Hematopoietic multipotent progenitor cell treated with erythropoietin and hydrocortisone succinate and interleukin-3 and kit ligand, for 15 days (in vitro differentiated cells): ENCODE measurements at regions not wholly inside any gene's neighbourhood (a gene's known extent, or its start where the extent isn't known, plus 50 kb on each side); places are given as distances from the start of the nearest gene placed in this dataset.
"Not testable (repeated sequence)": the region's sequence is repeated elsewhere in the genome, so short reads cannot be mapped to it uniquely, and the experiment has no call there.

Experiments used
- DNase-seq: peaks from one replicate; pipeline ENCODE4 v3.0.0-alpha.2; 2015; ENCODE audit warnings: low spot score

DNA sequence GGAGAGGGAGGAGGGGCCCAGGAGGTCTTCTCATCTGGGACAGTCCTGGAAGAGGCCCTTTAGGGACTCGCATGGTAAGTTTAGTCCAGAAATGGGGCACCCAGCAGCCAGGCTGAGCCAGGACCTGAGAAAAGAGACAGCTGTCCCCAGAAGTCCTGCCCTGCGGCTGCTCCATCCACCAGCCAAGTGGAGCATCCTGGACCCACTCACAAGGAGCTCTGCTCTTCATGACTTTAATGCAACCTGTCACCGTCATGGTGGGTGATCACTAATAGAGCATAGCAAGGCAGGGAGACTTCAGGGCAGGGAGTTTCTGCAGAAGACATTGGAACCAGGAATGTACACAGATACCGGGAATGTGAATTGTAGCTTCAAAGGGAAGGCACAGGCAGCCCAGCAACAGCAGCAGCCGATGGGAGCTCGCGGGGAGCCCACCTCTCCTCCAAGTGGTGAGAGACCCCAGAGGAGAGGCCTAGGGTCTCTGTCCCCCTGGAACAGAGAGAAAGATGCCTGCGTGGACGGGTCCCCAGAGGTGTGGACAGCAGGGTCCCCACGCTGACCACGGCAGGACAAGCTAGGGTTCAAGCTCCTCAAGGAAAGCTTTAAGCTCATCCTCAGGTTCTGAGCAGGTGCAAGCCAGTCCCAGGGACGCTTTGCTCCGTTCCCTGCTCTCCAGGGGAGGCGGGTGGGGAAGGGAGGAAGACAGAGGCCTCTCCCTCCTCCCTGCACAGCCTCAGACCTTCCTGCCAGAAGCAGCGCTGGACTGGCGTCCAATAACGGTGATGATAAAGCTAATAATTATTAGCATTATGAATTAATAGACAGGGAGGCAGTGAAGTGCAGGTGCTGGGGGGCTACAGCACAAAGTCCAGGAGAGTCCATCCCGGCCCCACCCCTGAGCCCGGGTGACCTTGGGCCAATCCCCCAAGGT is 335.3 kb downstream of the ADGRD1 start:
- DNase-seq: not testable (repeated sequence)

DNA sequence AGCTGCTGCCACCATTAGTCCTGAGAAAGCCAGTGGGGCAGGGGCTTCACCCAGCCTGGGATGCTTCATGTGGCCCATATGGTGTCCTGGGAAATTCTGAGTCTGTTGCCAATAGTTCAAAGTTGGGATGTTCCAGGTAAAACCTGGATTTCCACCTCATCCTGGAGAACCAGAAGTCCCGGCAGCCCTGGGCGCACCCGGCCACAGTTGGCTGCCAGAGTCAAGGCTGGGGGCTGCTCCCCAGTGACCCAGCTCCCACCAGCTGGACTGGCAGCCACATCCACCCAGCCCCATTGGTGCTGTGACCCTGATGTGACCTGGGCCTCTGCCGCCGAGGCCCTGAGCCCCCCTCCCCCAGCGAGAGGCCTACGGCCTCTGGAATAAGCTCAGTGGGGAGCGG is 336.1 kb downstream of the ADGRD1 start:
- not testable (repeated sequence) for DNase-seq

DNA sequence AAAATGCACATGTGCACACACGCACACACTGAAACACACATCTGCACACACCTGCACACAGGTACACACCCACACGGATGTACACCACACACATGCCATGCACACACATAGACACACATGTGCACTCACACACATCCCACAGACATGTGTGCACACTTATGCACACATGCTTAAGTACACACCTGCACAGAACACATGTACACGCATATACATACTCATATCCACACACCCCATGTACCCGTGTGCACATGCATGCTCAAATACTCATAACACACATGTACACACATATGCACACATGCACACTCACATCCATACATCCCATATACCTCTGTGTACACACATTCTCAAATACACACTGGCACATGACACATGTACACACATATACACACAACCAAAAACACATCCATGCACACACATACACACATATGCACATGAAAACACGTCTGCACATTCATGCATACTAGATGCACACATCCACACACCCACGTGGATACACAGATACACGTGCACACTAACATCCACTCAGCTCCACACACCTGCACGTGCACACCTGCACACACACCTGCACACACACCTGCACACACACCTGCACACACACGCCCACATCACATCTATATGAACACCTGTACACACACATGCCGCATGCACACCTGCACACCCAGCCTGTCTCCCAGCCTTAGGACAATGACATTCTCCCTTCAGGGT is 336.7 kb downstream of the ADGRD1 start:
- DNase-seq: no peak

DNA sequence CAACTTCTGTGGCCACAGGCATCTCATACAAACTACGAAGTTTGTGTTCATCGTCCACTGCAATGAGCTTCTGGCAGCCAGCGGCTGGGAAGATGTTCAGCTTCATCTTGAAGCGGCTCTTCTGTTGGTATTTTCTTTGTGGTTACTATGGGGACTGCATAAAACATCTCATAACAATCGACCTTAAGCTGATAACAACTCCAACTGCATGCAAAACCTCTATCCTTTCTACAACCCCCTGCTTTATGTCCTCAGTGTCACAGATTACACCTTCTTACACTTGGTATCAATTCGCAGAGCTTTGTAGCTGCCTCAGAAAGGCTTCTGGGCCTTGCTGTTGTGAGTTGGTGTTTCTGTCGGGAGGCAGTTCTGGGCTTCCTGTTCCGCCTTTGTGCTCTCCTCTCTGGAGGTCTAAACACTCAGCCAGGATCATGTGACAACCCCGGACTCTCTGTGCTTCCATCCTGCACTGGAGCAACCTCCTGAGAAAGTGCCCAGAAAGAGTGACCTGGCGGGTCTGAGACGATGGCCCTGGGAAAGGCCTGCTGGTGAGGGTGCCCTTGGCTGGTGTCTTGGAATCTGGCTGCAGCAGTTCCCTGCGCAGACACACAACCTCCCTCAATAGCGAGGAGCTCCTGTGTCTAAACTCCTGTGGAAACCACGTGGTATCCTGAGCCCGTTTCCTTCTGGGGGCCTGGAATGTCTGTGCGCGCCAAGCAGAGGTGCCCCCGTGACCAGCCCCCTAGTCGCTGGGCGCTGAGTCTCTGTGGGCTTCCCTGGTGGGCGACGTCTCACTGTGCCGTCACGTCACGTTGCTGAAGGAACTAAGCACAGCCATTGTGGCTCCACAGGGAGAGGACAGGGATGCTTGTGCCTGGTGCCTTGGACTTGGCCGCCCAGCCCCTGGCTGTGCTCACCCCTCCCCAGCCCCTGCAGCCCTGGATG is 339.6 kb downstream of the ADGRD1 start:
- not testable (repeated sequence) for DNase-seq

DNA sequence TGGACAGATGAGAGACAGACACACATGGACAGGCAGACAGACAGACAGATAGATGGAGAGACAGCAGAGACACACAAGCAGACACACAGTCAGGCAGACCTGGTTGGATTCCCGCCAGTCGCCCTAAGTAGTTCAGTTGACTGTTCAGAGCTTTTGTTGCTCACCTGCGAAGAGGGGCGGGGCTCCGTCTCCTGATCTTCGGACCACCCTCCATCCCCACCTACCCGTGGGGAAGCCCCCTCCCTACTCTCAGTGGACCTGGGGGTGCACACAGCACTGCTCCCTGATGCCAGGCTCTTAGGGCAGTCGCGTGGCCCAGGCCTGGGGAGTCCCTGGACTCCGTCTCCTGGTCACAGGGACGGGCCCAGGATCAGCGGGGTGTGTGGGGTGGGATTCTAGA is 341.0 kb downstream of the ADGRD1 start:
- not testable (repeated sequence) for DNase-seq

DNA sequence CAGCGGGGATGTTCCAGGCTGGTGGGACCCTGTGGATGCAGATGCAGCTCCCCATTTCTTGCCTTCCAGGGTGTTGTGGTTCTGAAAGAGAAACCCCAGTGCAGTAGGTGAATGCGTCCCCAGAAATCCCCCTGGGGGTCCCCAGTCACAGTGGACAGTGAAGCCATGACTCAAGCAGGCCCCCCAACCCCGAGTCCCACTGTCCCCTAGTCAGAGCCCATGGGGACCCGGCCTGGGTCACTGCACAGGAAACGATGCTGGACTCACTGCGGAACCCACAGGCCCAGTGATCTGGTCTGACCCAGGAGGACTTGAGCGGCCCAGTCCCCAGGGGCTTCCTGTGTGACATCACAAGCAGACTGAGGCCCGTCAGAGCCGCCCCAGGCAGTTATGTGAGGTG is 341.4 kb downstream of the ADGRD1 start:
- DNase-seq: not testable (repeated sequence)

DNA sequence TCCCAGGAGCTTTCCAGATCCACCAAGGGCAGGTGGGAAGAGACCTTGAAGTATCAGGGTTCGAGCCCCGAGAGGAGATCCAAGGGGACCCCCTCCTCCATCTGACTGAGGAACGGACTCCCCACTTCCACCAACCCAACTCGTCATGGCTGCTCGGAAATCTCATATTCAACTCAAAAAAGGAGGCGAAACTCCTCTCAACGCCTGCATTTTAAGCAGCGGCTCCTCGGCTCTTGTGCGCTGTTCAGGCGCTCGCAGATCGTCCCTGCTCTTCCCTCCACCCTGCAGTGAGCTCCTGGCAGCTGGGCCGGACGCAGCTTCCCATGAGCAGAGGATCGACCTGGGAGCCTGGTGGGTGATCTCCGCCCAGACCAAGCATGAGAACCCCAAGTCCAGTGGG is 341.9 kb downstream of the ADGRD1 start:
- DNase-seq: not testable (repeated sequence)

DNA sequence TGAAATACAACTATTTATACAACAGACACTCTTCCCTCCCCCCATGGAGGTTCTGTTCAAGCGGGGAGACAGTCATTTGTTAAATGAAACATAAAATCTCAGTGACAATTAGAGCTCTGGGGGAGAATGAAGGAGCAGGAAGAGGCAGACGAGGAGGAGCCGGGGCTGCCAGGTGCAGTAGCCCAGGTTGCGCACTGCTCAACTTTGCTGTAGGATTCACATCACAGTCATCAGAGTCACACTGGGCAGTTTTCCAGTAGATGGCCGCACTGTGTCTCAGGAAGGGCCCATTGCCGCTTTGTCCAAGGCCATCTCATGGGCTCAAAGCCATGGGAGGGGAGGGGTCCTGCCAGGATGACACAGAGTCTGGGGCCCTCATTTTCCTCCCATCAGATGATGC is 342.4 kb downstream of the ADGRD1 start:
- DNase-seq: not testable (repeated sequence)

DNA sequence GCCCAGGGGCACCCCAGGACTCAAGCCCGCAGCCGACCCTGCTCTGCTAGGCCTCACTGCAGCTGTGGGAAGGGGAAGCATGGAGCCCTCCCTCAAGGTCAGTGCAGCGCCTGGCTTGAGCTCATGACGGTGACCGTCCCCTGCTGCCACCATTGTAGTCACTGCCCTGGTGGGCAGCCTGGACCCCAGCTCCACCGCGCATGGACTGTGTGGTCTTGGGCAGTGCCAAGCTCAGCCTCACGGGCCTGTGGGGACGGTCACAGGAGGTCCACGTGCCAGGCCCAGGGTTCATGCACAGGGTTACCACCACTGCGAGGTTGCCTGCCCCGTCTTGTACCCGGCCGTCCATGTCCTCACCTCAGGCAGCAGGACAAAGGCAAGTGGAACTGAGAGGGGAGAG is 342.9 kb downstream of the ADGRD1 start:
- not testable (repeated sequence) for DNase-seq

DNA sequence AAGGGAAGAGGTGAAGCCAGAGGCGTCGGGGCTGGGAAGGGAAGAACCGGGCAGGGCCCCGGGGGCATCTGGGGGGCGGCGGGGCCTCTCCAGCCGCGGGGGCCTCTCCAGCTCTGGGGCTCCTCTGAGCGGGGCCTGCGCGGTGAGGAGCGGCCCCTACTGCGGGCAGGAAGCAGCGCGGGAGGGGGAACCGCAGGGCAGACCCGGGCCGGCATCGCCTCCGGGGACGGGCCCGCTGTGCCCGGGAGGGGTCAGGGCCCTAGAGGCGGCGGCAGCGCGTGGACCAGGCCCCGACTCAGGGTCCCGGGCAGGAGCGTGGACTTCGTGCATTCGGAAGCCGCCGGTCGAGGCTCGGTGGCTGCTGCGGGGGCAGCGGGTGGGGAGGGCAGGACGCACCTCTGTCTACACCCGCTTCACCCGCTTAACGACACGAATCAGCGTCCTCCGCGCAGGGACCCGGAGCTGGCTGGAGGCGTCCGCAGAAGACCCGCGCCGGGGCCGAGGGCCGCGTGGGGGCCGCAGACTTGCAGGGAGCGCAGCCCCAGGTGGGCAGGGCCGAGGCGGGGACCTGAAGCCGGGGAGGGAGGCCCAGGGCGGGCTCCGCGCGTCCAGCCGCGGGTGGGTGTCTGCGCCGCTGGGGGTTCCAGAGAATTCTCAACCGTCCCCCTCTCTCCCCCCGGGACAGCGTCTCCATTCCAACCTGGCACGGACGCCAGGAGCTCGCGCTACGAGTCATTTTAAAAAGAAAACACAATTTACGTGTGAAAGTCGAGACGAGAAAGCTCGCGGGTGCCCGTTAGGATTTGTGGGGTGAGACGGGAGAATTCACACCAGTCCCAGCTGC is 345.0 kb downstream of the ADGRD1 start:
- DNase-seq: not testable (repeated sequence)

DNA sequence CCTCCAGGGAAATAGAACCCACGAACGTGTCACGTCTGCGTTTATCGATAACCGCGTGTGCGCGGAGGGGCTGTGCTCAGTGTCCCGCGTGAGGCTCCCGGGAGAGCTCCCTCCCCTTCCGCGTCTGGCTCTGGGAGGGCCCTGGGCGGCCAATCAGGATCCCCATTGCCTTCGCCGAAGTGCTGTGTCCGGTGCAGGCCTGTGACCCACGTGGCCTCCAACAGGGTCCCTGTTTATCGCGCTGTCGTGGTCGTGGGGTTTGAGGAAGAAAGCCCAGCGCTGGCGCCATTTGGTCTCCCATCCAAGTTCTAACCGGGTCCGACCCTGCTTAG is 345.6 kb downstream of the ADGRD1 start:
- not testable (repeated sequence) for DNase-seq

DNA sequence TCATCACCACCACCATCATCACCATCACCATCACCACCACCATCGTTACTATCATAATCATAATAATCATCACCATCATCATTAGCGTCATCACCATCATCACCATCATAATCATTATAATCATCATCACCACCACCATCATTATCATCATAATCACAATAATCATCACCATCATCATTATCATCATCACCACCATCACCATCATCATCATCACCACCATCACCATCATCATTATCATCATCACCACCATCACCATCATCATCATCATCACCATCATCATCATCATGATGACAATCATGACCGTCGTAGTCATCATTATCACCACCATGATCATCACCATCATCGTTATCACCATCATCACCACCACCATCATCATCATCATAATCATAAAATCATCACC is 349.9 kb downstream of the ADGRD1 start:
- DNase-seq: not testable (repeated sequence)

DNA sequence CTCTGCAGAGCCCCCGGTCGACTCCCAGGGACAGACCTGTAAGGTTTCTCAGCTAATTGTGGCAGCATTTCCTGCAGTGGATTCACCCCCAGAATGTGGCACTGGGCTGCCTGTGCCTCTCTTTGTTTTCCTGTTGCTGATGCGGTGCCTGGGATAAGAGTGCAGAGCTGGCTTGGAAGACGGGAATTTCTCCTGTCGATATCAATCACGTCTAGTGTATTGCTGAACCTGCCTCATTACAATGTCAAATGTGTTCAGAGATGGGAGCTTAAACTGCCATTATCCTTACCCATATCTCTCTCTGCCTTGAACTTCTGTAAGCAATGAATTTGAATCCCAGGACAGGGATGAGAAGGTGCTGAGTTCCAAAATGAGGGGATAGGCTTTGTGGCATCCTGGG is 350.9 kb downstream of the ADGRD1 start:
- DNase-seq: not testable (repeated sequence)

DNA sequence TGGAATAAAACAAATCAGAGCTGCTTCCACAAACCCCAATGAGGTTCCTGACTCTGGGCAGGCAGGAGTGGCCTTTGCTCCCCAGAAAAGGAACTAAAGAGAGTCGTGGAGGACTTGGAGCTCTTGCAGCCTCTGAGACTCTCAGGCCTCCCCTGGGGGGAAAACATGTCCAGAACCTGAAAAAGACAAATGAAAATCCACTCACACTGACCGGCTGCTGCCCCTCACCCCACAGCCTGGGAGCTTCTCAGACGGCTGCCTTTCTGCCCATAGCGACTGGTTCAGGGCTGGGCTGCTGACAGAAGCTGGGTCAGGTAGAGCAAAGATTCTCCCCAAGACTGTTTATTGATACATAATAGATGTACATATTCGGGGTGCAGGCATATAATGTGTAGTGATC is 356.0 kb downstream of the ADGRD1 start:
- DNase-seq: no peak

DNA sequence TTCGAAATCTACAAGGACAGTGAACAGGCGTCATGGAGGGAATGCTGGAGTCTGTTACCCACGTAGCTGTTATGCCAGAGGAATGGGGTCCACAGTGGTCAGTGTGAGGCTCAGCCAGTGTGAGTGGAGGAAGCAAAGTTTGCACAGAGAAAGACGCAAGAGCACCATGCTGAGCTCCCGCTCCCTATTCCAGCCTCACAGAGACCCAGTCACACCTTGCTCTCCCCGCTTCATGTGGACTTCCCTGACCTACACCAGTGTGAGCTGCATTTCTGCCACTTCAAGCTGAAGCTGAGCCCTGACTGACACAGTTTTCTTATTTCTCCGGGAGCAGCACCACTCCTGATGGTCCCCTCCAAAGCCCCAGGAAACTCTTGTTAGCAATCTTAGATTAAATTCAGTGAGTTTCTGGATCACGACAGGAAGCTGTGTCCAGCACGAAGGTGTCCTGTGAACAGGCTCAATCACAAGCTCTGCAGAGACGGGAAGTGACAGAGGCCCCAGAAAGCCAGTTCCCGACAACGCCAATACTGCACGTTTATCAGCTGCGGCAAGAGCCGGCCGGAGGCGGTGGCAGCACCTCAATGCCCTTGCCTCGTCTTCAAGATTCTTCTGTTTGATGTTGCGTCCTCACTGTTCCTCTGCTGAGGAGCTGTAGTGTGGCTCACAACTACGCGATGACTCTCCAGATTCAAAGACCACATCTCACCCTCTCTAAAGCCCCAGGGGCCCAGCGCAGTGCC is 356.7 kb downstream of the ADGRD1 start:
- DNase-seq: not testable (repeated sequence)

DNA sequence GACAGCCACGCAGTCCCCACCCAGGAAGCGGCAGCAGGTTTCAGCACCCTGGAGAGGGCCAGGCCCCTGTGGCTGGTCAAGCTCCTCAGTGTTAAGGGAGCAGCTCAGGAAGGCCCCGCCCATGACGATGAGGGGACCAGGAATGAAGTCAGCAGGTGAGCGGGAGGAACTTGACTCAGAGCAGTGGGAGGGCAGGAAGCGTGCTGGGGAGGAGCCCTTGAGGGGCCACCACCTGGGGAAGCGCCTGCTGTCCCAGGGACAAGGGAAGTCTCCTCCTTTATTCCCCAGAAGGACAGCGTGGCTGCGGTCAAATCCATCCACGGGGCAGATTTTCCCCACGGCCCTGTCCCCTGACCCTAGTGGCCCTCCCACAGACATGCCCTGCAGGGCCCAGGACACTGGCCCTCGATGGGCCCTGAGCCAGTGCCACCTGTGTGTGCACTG is 357.6 kb downstream of the ADGRD1 start:
- DNase-seq: not testable (repeated sequence)

DNA sequence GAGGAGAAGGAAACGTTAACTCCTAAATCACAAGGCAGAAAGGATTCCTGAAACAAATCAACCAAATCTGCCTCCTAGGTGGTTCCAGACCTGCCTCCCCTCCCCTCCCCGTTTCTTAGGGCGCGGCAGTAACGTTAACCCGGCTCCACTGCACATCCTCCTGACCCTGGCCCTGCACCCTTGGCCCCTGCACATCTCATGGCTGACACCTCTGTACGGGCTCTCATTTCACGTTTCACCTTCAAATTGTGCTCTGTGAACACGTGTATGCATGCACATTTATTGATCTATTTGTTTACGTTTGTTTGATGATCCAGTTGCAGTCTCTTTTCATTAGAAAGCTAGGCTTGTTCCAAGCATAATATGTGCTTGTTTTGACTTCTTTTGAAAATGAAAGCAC is 358.1 kb downstream of the ADGRD1 start:
- no peak for DNase-seq

DNA sequence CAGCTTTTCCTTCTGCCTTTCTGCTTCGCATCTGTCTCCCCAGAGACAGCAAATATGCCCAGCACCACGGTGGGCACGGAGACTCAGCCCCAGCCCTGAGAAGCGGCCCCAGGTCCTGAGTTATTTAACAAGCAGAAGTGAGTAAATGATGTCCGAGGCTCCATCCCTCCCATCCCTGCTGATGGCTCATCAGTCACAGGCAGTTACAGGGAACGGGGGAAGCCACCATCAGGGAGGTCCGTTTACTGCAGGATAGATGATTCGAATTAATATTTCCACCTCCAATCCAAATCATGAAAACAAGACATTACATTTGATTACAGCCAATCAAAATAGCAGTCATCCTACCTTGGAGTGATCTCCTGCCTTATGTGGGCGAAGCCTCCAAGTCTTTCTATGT is 358.7 kb downstream of the ADGRD1 start:
- not testable (repeated sequence) for DNase-seq

DNA sequence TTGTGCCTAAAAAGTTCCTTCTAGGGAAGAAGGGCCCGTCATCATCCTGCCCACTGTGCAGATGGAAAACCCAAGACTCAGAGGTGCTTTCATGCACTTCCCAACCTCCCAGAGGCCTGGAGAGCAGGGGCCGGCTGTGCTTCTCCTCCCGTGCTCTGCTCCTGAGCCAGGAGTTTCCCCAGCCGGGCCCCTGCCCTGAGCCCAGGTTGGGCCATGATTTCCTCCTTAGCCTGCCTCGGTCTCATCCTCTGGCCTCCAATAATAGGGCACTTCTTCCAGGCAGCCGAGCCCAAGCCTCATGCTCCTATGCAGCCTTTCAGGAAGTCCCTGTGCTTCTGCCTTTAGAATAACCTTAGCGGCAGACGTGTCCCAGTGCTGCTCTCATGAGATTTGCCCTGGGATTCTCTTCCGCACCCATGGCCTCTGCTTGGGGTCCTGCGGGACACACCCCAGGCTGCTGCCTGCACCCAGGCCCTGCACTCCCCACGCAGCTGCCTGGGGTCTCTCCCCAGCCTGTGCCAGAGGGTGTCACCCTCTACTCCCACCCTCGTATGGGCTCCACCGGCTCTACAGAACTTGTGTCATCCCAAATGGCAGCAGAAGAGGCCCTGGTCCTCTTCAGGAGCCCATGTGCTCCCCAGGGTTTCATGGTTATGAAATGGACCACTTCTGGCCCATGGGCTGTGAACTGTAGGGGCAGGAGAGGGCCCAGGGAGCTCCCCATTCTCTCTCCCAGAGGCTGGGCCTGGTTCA is 359.3 kb downstream of the ADGRD1 start:
- no peak for DNase-seq

DNA sequence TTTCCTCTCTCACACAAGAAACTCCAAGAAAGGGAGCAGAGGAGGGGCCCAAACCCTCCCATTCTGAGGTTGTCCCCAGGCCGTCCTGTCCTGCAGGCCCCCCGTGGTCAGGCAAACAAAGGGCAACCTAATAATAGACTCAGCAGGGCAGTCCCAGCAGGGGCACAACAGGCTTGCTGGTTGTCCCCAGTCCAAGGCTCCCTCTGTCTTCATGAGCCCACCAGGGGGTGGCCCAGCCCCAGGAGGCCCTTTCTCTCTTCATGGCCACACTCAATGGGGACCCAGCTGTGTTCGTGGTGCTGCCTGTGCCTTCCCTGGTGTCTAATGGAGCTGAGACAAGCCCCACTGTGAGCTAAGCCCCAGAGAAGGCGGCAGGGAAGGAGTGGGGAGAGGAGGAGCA is 359.9 kb downstream of the ADGRD1 start:
- DNase-seq: no peak
